HG03575 (cell line): ENCODE measurements at regions not wholly inside any gene's neighbourhood (a gene's known extent, or its start where the extent isn't known, plus 50 kb on each side); places are given as distances from the start of the nearest gene placed in this dataset.

ENCODE experiments used
- ATAC-seq: cut with Tn5 transposase; IDR thresholded peaks from one replicate; pipeline ENCODE4 v1.9.1; 2021; ENCODE audit not compliant: unreplicated experiment, insufficient number of reproducible peaks, low FRiP score; ENCODE audit errors: extremely low read depth

DNA sequence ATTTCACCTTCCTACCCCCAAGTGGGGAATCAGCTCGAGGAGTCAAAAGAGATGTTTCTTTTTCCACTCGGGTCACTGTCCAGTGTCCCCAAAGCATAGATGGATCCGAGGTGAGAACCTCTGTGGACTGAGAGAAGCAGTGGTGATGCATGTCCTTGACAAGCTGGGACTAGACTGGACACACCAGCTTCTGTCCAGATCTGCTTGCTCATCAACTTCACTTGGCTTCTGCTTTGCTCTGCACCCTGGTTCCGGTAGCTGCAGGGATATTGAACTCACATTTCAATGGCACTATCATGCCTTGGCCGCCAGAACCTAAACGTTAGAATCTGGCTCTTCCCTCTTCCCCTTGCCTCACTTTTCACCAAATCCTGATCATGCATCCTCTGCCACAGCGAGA is 50.3 kb upstream of the CXCL12 start:
- no peak for ATAC-seq

DNA sequence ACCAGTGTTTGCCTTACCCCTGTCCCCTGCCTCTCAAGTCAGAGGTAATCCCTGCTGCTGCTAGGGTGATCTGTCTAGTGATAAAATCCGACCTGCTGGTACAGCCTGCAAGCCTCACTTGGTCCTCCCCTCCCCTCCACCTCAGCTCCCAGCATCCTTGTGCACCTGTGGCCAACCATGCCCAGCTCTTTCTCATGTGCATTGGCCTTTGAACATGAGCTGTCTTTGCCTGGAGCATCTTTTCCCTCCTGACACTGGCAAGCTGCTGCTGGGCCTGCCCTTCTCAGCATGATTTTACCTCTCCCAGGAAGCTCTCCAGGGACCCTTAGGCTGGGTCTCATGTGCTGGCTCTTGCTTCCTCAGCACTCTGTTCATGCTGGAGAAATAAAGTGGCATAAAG is 51.3 kb upstream of the CXCL12 start:
- ATAC-seq = no peak

DNA sequence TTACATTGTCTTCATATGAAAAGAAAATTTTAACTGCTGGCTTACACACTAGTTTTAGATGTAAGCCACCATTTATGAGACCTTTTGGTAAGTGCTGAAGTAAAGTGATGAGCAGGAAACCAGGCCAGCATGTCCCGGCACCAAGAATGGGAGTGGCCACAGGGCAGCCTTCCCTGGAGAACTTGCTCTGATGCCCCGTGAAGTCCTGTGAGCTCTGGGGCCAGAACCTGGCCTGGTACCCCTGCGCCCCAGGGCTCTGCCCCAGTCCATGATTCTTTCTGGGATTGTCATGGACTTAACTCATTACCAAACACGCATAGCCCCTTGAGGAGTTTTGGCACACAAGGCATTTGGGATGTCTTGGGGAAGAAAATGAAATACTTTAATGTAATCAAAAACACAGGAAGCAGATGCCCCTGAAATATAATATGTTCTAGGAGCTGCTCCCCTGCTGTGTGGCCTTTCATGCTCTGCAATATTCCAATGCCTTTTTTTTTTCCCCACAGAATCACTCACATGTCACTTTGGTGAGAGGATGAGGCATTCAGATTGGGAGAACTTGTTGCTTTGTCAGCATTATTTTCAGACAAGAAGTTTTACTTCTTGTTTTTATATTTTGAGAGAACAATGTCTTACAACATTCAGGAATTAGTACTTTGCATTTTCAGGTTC is 53.1 kb upstream of the CXCL12 start:
- ATAC-seq = no peak

DNA sequence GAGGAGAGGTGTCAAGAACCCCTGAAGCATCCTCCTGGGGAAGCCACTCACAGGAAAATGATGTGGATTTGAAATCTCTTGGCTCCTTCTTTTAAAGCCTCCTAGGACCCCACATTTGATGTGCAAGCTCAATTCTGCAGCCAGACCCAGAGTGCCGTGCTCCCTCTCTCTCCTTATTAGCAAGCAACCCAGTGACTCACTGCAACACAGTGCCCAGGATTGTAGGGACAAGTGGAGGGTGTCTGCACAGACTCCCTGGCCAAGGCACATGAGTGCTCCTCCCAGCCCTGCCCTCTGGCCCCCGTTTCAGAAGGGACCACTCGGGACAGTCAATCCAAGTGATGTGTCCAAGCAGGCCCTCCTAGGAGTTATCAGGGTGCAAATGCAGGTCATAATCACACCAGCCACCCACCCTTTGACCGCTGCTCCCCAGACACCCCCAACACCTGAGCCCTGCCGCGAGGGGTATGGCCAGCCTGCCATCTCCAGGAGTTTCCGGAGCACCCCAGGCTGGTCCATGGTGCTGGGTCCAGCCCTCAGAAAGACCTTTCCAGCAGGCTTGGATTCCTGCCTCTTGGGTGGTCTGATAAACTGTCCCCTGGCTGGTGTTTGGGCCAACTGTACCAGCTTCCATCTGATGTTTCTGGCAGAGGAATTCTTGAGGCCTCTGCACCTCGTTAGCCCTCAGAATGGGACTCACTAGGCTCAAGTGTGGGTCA is 54.5 kb upstream of the CXCL12 start:
- ATAC-seq = no peak

DNA sequence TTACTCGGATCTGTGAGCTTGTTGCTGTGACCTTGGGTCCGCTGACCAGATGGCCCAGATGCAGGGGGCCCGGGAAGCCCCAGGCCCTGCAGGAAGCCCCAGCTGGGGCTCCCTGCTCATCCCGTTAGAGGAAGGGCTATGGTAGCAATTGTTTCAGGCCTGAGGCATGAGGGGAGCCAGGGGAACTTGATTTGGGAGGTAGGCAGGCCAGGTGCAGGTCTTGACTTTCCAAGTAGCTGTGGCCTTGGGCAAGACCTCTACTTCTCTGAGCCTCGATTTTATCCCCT is 55.0 kb upstream of the CXCL12 start:
- ATAC-seq = no peak

DNA sequence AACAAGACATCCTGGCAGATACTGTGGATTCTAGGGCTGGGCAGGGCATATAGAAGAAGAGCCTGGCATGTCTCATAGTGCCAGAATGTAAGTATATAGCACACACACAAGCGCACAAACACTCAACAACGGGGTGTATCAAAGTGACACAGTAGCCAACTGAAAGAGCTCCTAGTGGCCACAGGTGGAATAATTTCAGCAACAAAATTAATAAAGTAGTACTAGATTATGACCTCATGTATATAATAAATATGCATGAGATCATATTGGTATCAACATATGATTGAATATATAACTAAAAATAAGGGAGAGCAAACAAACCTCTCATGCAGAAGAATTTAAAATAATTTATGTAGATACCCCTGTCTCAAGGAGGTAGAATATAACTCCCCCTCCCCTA is 72.4 kb upstream of the CXCL12 start:
- no peak for ATAC-seq

DNA sequence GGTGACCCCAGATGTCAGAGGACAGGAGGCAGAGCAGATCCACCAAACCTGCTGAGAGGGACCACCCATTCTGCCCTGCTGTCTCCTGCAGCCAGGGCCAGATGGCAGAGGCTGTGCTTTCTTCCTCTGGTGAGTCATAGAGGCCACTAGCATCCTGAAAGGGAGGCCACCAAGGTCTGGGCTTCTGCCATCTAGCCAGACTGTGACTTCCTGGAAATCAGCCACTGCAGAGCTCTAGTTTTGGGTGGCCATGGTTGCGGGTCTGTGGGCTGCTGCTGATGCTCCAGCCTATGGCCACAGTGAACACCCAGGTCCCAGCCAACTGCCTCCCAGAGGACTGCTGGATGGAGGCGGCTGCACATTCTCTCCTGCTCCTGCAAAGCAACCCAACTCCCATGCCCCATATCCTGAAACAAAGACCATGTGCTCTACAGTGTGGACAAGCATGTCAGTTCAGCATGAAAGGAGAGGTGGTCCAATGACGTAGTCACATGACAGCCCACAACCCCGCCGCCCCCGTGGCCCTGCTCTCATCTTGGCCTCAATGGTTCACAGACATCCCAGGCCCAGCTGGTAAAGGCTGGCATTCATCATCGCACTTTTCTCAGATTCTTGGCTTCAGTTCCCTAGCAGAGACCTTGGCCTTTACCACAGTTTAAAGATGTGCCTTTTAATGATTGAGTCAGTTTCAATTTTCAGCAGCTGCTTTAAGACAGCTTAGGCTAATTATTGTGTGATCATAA is 73.9 kb upstream of the CXCL12 start:
- no peak for ATAC-seq

DNA sequence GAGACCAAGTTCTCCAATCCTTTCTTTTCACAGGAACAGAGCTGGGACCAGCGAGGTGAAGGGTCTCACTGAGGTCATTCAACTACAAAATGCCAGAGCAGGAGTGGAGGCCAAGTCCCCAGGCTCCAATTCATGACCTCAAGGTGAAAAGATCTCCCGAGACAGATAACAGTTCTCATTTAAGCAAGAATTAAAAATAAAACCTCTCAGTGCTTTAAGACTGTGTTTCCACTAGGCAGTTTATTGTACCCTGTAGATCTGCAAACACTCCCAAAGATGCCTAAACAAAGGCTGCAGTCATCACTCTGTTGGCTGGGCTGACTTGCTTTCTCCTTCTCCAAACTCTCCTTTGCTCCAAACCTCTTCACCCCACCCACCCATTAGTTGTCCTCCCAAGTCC is 74.8 kb upstream of the CXCL12 start:
- ATAC-seq = no peak

DNA sequence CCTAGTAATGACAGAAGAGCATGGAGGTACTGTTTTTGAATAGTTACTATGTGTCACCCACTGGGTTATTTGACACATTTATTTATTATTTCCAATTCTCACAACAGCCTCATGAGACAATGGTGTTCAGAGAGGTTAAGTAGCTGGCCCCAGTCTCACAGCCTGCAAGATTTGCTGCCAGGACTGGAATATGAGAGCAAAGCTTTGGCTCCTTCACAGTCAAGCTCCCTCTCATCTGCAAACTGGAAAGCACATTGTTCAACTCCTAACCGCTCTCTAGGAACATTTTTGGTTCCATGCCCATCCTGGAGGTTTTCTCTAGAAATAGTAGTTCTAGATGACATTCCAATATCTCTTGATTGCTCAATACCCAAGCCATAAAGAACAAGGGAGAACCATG is 75.5 kb upstream of the CXCL12 start:
- no peak for ATAC-seq

DNA sequence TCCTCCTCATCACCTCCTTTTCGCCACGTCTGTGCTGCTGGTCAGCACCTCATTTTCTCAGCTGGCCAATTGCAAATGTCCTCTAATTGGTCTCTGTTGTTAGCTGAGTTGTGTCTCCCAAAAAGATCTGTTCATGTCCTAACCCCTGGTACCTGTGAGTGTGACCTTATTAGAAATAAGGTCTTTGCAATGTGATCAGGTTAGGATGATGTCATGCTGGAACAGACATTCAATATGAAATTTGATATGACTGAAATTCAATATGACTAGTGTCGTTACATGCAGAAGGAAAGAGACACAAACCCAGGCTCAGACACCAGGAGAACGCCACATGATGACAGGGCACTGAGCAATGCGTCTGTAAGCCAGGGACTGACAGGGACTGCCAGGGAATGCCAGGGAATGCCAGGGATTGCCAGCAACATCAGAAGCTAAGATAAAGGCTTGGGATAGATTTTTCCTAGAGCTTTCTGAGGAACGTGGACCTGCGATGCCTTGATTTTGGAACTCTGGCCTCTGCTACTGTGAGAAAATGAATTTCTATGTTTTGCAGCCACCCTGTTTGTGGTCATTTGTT is 77.5 kb upstream of the CXCL12 start:
- no peak for ATAC-seq

DNA sequence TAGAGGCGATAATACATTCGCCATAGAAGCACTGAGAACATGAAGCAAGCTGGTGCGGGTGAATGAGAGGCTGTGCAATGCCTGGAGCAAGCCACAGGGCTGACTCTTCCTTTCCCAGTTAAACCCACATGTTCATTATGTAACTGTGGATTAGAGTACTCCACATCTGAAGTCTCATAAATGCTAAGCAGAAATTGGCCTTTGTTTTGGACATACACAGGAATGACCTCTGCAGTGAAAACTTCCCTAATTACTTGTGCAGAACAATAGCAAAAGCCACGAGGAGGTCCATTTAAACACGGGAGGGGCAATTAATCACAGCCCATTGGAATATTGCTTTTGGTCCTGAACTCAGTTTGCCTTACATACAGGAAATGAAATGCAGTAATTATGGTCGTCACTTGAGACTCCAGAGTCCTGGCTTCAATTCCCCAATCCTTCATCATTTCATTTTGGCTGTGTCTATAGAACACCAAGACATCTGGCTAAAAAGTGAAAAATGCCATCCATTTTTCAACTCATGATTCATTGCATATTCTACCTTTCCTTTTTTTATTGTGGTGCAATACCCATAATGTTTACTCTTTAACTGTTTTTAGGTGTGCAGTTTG is 78.7 kb upstream of the CXCL12 start:
- ATAC-seq = no peak

DNA sequence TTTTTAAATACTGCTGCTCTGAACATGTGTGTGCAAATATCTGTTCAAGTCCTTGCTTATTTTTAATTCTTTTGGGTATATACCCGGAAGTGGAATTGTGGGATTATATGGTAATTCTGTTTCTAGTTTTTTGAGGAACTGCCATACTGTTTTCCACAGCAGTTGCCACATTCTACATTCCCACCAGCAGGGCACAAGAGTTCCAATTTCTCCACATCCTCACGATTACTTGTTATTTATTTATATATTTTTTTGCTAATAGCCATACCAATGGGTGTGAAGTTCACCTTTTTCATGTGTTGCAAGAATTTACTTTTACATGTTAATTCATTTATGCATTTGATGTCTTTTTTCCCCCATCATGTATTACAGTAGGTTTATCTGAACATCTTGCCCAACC is 79.6 kb upstream of the CXCL12 start:
- ATAC-seq = no peak

DNA sequence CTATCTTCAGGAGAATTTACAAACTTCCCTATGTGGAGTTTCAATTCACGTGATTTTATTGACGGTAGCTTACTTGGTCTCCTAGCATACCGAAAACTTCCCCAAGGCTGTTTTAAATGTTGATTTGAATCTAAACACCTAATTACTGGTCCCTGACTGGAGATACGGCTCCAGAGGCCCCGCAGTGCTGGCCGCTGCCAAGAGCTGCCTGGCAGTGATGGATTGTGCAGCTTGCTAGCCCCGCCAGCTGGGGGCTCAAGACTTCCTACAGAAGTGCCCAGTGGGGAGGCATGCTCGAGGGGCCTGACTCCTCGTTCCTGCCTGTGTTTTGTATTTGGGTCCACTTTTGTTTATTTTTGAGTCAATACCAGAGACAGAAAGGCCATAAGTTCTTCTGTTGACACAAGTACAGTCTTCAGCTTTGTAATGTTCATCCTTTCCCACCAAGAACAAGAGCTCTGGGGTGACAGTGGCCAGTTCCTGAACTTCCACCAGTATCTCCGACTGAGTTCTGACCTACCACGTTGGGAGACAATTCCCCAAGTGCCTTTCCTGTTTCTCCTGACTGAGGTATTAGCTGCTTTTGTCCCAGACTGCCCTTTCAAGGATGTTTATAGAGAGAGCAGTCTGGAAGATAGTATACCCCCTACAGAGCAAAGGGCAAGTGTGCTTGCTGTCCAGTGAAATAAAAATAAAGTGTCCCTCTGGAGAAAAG is 80.7 kb upstream of the CXCL12 start:
- no peak for ATAC-seq

DNA sequence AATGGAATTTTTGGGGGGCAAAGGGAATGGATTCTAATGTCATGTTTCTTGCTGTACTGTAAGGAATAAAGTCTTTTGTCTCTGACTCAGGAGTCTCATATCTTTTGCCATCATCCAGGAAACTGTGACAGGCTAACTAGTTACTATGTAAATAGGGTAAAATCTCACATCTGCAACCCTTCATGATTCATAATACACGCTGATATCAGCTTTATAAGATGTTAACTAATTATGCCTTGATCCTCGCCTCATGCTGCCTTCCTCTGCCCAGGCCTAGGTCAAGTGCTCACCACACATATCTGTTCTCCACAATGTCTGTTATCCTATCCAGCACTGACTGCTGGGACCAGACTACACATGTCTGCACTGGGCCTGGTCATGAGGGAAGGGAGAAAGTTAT is 81.3 kb upstream of the CXCL12 start:
- ATAC-seq = no peak

DNA sequence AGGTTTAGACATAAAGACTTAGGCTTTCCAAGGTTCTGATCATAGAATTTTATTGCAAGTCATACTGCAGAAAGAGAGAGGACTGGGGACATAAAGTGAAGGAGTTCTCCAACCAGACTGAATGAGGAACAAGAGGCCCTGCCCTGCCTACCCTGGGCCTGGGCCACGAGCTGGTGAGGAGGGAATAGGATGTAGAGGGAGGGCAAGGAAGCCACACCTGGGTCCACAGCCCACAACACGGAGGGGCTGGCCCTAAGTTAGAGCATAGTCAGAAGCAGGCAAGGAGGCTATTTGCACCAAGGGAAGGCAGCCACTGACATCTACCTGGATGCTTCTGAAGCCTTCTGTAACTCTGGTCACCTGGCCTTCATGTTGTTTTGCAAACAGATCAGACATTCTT is 82.2 kb upstream of the CXCL12 start:
- ATAC-seq = no peak

DNA sequence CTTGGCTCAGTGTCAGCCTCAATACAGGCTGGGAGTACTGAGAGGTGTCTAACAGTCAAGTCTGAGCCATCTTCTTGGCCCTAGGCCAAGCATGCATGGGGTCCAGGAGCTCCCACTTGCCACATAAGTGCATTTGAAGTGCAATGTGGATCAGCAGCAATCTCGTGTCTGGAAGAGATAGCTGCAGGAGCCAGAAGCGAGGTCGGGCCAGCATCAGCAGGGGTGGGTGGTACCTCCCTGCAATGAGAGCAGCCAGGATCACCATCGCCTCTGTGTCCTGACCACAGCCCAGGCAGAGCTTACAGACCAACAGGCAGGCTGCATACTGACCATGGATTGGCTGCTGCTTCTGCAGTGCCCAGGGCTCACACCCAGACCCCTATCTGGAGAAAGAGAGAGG is 83.0 kb upstream of the CXCL12 start:
- ATAC-seq = no peak

DNA sequence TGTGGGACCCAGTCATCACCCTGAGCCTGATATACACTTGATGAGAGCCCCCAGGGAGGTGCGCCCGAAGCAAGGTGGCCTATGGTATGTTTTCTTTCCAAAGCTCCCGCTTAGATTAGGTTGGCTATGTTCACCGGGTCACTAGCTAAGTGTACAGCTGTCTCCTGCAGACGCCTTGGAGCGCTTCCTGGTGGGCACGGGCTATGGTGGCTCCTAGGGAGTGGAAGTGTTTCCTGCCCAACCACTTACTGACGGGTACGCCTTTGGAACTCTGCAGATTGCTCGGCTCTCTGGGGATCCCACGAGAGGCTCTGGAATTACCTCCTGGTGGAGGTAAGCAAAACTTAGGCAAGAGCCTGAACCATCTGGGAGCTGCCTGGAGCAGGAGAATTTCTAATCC is 83.6 kb upstream of the CXCL12 start:
- no peak for ATAC-seq

DNA sequence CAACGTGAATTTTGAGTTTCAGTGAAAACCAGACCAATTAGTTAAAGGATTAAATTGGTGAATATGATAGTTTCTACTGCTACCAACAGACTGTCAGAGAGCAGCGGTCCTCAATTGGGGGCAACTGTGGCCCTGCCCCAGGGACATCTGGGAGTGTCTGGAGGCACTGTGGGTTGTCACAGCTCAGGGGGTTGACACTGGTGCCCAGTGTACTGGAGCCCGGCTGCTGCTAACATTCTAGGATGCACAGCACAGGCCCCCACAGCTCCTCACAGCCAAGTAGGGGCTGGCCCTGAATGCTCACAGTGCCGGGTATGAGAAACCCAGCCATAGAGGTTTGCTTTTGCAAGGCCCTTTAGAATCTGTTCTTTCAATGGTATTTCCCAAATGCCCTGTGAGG is 84.1 kb upstream of the CXCL12 start:
- no peak for ATAC-seq

DNA sequence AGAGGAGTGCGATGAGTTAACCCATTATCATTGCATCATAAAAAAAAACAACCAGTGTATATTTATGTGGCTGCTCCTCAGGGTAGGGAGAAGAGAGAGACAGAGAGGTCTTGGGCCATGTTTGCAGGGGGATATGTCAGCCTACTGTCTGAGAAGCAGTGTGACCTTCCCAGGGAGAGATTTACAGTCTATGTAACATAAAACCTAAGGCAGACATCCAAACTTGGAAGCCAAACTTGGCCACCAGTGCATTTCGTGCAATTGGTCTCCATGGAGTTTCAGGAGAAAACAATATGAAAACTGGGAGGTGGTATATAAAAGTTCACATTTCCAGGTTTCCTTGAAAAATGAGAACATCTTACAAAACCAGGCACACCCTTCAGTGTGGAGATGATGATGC is 85.9 kb upstream of the CXCL12 start:
- ATAC-seq = no peak
